ENCODE measurements at regions not wholly inside any gene's neighbourhood (a gene's known extent, or its start where the extent isn't known, plus 50 kb on each side); places are given as distances from the start of the nearest gene placed in this dataset.

DNA sequence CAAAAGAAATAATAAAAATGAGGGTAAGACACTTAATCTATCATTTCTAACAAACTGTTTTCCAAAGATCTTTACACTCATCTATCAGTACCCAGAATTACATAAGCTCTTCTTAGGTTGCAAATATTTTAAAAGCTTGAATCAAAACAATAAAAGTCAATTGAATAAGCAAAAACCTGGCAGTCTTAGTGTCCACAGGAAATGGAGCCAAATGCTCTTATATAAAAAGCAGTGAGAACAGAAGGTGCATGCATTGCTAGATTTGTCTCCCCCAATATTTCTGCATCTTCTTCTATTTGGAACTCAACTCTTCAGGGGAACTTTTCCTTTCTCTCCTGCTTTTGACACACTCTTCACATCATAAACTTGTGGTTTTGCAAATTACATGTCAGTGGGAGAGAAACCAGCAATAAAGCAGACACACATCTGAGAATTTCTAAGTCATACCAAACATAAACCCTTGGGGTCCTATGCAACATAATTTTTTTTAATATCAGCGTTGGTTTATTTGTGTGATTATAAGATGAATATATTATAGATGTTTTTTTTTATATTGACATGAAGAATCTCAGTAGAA is 343.9 kb upstream of the ACVR2A start:
- Histone ChIP-seq H3K27ac (no peak overlapping the region), H3K4me1 (peaks cover 0 to 36% (median 24%) of the 10 kb centered on the region in 4 donors), H3K27me3 (no peaks in the 10 kb centered on the region), H3K4me3 (no peak overlapping the region), H3K9me3 (no peaks in the 10 kb centered on the region), H3K36me3 (no peaks in the 10 kb centered on the region)
- 63 to 87% methylated on average over 1 of the region's 1 CpG for WGBS, 2 donors
- intact Hi-C loops (cut with DNase I), result no loop called here
- TF ChIP-seq, protein P1, sequence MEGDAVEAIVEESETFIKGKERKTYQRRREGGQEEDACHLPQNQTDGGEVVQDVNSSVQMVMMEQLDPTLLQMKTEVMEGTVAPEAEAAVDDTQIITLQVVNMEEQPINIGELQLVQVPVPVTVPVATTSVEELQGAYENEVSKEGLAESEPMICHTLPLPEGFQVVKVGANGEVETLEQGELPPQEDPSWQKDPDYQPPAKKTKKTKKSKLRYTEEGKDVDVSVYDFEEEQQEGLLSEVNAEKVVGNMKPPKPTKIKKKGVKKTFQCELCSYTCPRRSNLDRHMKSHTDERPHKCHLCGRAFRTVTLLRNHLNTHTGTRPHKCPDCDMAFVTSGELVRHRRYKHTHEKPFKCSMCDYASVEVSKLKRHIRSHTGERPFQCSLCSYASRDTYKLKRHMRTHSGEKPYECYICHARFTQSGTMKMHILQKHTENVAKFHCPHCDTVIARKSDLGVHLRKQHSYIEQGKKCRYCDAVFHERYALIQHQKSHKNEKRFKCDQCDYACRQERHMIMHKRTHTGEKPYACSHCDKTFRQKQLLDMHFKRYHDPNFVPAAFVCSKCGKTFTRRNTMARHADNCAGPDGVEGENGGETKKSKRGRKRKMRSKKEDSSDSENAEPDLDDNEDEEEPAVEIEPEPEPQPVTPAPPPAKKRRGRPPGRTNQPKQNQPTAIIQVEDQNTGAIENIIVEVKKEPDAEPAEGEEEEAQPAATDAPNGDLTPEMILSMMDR (IDR thresholded peaks at IDR 0.05), result no peak
- TF ChIP-seq POLR2AphosphoS5 (IDR thresholded peaks at IDR 0.05), result no peak
- no peak for TF ChIP-seq EP300 (IDR thresholded peaks at IDR 0.05)
- TF ChIP-seq POLR2A (IDR thresholded peaks at IDR 0.05), result no peak
- DNase-seq, result no peak

DNA sequence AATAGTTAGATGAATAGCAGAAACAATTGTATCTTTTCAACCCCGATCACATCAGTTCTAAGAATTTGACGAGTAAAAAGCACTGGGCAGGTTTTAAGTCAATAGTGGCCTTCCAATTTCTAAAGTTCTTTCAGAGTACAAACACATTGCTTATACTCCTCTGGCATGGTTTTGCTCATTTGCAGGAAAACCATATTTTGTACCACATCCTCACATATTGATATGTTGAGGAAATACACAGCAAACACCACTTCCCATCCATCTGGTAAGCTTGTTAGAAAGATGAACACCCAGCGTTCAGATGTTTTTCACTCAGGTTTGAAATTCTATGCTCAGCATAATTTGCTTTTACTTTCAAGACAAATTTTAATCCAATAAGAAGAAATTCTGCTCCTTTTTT is 344.6 kb upstream of the ACVR2A start:
- DNase-seq, result no peak
- Histone ChIP-seq H3K9me3 (no peaks in the 10 kb centered on the region), H3K36me3 (no peaks in the 10 kb centered on the region), H3K4me3 (no peak overlapping the region), H3K27ac (no peak overlapping the region), H3K27me3 (no peaks in the 10 kb centered on the region), H3K4me1 (peaks cover 0 to 36% (median 24%) of the 10 kb centered on the region in 4 donors)
- 55 to 87% methylated on average over 3 of the region's 3 CpGs for WGBS, 2 donors
- TF ChIP-seq POLR2AphosphoS5 (IDR thresholded peaks at IDR 0.05), result no peak
- intact Hi-C loops (cut with DNase I), result no loop called here

DNA sequence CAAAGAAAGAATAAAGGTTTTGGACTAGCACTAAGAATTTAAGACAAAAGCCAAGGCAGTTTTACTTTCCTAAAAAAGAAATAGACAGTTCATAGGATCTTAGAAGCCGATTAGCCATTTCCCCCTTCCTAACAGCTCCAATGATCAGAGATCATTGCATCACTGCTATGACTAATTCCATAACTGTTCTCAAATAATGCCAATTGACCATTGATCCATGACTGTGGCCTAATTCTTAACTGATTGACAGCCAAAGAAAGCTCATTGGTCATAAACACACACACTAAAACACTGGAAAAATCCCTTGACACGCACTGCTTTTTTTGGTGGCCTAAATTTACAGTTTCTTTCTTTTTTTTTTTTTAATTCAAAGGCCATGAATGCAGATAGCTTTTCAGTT is 345.0 kb upstream of the ACVR2A start:
- Histone ChIP-seq H3K36me3 (no peaks in the 10 kb centered on the region), H3K4me1 (peaks cover 0 to 36% (median 24%) of the 10 kb centered on the region in 4 donors), H3K27me3 (no peaks in the 10 kb centered on the region), H3K9me3 (no peaks in the 10 kb centered on the region), H3K27ac (no peak overlapping the region), H3K4me3 (no peak overlapping the region)
- TF ChIP-seq POLR2AphosphoS5 (IDR thresholded peaks at IDR 0.05), result no peak
- TF ChIP-seq EP300 (IDR thresholded peaks at IDR 0.05), result no peak
- TF ChIP-seq POLR2A (IDR thresholded peaks at IDR 0.05), result no peak
- TF ChIP-seq, protein P1 (IDR thresholded peaks at IDR 0.05), result no peak
- intact Hi-C loops (cut with DNase I), result no loop called here
- 63 to 90% methylated on average over 2 of the region's 2 CpGs for WGBS, 2 donors
- no peak for DNase-seq

DNA sequence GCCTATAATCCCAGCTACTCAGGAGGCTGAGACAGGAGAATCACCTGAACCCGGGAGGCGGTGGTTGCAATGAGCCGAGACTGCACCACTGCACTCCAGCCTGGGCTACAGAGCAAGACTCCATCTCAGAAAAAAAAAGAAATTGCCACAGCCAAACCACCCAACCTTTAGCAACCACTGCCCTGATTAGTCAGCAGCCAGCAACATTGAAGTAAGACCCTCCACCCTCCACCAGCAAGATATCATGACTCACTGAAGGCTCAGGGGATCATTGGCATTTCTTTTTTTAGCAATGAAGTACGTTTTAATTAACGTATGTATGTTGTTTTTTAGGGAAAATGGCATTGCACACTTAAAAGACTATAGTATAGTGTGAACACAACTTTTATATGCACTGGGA is 349.1 kb upstream of the ACVR2A start:
- intact Hi-C loops (cut with DNase I), result no loop called here
- no peak overlapping the region for H3K4me3 ChIP-seq
- no peaks in the 10 kb centered on the region for H3K27me3 ChIP-seq
- DNase-seq, result no peak
- H3K9me3 ChIP-seq, result no peaks in the 10 kb centered on the region
- no peaks in the 10 kb centered on the region for H3K36me3 ChIP-seq
- peaks cover 0 to 7% (median 4%) of the 10 kb centered on the region in 4 donors for H3K4me1 ChIP-seq
- no peak overlapping the region for H3K27ac ChIP-seq
- WGBS, 2 donors, result 91 to 95% methylated on average over 5 of the region's 5 CpGs
- TF ChIP-seq POLR2A (IDR thresholded peaks at IDR 0.05) (no peak), POLR2AphosphoS5 (IDR thresholded peaks at IDR 0.05) (no peak), EP300 (IDR thresholded peaks at IDR 0.05) (no peak)
- TF ChIP-seq, protein P1 (IDR thresholded peaks at IDR 0.05), result no peak

DNA sequence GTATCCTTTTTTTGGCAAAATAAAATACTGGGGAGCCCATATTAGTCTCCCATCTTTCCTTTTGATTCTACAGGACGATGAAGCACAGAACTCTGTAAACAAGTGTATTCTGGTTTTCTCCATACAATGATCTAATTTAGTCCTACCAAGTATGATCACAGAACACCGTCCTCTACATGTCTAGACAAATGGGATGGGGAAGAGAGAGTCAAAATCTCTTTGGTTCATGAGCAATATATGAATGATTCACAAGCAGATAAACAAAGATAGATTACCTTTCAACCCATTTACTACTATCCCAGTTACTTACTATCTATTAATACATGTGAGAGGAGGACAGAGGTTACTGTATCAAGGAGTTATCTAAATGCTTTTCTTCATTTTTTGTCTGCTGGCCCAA is 352.4 kb upstream of the ACVR2A start:
- no peak overlapping the region for H3K4me3 ChIP-seq
- TF ChIP-seq POLR2A (IDR thresholded peaks at IDR 0.05) (no peak), EP300 (IDR thresholded peaks at IDR 0.05) (no peak), POLR2AphosphoS5 (IDR thresholded peaks at IDR 0.05) (no peak)
- TF ChIP-seq, protein P1 (IDR thresholded peaks at IDR 0.05), result no peak
- intact Hi-C loops (cut with DNase I), result no loop called here
- WGBS, 2 donors, result 80 to 91% methylated on average over 2 of the region's 2 CpGs
- no peaks in the 10 kb centered on the region for H3K36me3 ChIP-seq
- no peak overlapping the region for H3K27ac ChIP-seq
- no peak for DNase-seq
- H3K27me3 ChIP-seq, result no peaks in the 10 kb centered on the region
- H3K4me1 ChIP-seq, result no peaks in the 10 kb centered on the region
- no peaks in the 10 kb centered on the region for H3K9me3 ChIP-seq

Data from sigmoid colon (tissue), 6 donors.